GM18517 (cell line): ENCODE measurements at regions not wholly inside any gene's neighbourhood (a gene's known extent, or its start where the extent isn't known, plus 50 kb on each side); places are given as distances from the start of the nearest gene placed in this dataset.

ENCODE experiments used
- ATAC-seq: cut with Tn5 transposase; IDR thresholded peaks from one replicate; pipeline ENCODE4 v1.9.1; 2021; ENCODE audit warnings: mild to moderate bottlenecking, moderate library complexity; ENCODE audit not compliant: unreplicated experiment

DNA sequence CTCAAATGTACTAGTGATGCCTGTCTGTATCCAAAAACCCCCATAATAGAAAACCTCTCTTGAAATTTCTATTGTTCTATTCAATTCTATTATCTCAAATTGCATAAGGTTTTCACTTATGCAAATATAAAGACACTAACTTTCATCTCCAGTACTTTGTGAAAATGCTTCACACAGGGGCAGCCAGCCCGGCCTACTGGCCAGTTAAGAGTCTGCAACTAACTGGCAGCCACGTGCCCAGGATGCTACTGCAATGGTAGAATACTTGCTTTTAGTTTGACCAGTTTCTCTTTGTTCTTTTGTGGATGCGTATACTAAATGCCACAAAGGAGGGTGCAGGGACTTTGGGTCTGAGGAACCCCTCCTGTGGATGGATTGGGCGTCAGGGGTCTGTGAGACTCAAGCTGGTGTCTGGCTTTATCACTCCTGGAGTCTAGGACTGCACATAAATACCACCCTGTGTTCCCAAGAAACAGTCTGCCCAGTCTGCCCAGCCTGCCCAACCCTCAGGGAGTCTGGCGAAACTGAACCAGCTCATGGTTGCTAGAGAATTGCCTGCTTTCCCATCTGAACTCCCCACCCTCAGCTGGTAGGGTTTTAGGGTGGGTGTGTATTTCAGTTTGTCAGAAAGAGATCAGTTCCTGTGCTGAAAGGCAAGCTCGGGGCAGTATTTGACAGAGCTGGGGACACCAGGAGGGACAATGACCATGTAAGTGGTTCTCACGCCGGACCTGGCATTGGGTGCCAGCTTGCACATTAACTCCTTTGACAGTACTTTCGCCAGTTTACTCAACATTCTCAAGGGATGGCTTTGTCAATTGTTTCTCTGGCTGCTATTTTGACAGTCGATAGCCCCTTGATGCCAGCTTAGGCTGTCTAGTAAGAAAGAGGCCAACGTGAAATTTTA, 558.2 kb upstream of the JAG1 start:
- ATAC-seq: no peak

DNA sequence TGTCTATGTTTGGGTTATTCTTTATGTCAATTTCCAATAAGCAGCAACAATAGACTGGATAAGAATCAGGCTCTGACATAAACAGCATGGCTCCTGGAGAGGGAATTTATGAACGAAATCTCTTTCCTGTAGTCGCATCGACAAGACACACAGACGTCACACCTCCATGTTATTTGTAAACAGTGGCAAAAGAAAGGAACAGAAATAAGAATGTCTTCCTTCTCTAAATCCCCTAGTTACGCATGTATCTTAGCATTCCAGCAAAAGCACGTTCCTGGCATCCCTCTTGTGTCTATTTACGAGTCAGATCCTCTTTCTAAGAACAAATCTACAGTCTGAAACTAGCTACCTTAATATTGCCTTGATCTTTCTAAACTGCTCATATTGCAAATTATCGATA, 559.1 kb upstream of the JAG1 start:
- no peak for ATAC-seq

DNA sequence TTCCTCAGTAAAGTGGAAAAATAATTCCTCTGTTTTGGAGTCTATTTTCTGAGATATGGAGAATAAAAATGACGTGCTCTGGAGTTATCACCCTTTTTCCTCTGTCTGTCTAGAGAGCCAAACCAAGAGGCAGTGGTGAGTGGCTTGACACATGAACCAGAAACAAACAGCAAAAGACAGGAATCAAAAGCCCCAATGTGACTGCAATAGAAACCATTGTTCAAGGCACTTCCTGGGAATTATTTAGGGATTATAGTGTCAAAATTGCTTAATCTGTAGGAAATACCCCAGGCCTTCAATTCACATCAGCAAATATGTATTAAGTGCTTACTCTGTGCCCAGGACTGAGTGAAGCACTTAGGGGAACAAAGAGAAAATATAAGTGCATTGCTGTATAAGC, 560.4 kb upstream of the JAG1 start:
- ATAC-seq: no peak

DNA sequence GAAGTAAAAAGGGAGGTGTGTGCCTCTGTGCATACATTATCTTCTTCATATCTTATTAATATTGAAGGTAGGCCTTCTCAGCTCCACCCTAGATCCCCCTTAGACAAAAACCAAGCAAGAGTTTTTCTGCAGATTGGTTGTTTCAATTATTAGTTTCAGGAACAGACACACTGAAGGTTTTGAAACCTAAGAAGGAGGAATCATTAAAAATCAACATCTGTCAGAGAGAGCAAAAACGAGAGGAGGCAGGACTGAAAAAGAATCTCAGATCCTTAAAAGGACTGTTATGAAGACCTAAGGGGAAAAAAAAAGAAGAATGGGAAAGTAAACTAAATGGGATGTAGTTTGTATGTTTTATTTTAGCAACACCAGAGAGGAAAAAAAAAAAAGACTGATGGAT, 560.8 kb upstream of the JAG1 start:
- peak; percentile 41 for ATAC-seq

DNA sequence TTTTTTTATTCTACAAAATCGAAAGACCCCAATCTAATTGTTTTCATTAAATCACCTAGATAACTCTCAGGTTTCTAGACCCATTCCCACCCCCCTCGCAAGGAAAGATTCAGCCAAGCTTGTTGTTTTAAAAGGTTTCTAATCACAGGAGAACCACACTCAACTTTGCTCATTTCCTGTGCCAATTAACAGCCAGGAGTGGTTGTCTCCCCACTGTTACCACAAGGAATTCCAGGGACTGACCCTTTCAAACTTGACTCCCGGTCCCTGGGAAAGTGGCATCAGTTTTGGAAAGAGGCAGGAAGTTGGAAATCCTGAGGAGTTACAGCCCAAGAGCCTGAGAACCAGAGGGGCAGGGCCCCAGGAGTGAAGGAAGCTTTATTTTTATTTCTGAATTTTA, 561.3 kb upstream of the JAG1 start:
- ATAC-seq: no peak

DNA sequence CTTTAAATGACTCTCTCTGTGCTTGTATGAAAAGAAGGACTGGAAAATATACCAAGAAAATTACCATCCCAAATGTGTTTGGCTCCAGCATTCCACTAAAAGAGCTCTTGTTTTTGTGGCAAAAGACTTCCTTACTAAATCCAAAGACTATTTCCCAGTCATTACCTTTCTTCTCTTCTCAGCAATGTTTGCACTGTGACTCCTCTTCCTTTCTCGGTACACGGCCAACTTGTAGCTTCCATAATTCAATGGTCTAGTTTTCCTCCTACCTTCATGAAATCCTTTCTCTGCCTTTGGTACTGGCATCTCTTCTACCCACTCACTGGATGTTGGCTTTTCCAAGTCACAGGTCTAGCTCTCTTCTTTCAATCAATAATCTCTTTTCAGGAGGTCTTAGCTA, 568.5 kb upstream of the JAG1 start:
- no peak for ATAC-seq

DNA sequence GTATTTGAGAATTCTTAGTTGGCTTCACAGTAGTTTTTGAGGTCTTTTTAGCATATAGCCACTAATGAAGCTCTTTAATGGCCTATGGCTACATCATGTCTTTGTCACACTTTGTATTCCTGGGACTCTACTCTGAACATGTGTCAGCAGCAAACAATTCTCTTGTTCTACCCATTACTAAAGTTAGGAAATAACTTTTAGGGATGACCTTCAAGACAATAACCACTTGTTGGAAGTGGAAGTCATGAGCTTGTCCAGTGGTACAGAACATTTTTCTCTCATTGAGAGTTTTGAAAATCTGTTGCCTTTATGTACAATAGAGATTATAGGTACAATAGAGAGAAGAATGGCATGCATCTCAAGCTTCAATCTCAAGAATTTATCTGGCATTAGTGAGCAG, 571.6 kb upstream of the JAG1 start:
- ATAC-seq: no peak

DNA sequence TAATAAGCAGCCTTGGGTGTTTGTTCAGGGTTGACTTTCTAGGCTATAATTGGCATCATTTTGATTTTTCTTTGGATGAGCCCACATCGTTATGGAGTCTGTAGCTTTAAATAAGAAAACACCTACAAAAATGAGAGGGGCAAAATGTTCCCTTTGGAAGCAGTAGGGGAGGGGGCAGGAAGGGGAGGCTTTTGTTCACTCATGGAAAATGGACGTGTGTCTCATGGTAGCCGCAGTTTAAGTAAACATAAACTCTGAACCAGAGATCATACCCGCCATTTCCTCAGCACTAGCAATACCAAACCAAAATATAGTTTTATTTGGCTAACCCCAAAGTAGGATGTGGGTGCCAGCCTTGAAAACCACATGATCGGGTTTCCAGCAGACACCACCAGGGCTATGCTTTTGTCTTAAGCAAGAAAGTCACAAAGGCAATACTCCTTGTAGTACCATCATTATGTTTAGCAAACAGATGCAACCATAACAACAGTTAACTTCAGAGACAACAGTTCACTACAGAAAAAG, 572.5 kb upstream of the JAG1 start:
- no peak for ATAC-seq

DNA sequence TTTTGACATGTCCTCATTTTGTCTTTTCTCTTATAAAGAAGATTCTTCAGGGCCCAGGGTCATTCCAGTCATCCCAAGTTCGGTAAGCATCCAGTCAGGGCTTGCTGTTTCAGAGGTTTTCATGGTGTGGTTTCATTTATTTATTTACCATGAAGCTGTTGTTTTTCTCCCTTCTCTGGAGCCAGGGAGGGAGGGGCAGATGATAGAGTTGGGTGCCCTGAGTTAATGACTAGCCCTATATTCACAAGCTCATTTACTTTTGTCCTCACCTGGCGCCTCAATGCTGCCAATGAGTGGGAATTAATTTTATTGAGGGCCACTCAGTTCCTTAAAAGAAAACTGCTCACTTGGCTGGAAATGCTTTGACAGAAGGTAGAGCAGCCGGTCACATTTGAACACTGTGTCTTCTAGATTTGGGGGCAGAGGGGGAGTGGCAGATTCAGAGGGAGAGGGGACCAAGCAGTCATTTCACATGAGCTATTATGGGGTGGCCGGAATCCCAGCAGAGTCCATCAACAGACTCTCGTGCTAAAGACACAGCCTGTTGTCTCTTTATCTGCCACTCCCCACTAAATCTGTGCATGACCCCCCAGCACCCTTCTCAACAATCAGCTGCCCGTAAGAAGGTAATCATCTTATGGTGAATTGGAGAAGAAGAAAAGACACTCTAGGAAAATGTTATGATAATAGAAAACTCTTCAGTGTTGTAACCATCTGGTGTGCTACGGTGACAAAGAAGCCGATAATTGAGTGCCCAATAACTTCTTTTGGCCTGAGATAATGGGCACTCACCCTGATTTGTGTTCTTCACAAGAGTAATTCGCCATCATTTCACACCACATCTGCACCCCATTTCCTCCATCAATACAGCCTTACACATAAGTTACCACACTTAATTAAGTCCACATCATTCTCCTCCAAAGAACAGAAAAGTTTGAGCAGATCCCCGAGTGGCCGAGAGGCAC, 573.5 kb upstream of the JAG1 start:
- ATAC-seq: no peak

DNA sequence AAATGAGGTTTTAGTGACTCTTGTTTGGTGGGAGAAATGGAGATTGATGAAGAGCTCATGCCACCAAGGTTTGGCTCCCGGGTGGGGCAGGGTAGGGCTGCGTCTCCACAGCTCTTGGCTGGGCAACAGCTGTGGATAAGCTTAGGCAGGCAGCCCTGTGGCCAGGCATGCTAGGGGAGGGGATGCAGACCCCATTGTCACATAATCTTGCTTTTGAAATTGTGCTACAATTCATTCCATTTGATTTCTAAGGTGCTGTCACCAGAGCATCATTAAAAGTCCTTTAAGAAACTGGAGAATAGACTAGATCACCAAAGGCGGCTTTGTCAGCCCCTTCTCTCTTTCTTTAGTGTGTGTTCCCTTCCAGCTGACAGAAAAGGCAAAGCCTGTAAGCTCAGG, 574.2 kb upstream of the JAG1 start:
- no peak for ATAC-seq

DNA sequence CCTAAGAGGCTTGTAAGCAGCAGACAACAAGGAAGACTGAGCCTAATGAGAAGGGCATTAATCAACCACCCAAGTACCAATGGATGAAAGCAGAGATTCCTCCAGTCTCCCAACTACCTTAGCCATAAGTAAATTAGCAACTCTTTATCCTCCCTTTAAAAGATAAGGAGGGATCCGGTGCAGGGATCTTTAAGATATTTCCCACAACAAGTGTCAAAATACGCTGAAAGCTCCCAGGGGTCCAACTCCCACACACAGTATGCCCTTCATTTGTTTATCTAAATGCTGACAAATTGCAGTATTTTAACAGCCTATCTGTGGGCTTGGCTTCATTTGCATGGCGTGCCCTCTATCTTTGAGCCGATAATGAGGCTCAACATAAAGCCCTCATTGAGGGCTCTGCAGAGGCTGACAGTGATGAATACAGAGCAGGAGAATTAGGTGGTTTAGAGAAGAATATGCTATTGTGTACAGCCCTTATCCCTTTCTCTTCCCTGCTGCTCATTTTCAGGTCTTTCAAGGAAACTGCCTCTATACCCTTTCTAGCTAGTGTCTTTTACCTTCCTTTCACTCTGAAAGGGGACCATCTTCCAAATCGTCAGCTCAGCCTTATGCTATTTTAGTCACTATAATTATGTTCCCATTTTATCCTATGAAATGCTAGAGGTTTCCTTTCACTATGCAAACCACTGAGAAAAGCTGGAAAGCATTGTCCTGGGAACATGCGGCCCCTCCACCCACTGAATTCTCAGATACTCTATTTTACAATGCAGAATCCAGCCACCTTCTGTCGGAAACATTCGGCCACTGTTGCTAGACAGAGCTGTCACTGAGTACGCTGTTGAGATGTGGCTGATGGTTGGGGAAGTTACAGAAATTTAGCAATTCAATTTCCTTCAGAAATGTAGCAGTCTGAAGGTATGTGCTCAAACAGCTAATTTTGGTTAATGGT, 575.2 kb upstream of the JAG1 start:
- no peak for ATAC-seq

DNA sequence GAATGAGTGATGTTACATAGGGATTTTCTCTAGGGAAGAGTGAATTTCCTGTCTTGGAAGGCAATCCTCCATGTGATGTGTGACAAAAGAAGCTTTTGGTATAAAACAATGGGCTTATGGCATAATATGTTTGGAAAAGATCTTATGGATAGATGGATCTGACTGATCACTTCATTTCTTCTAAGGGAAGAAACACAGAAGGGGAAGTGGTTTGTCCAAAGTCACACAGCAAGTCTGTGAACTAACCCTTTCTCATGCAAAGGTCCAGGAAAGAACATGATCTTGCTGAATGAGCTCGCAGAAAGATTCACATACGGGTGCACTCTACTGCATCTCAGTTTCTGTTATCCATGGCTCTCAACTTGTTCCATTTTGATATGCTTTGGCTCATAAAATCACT, 575.9 kb upstream of the JAG1 start:
- ATAC-seq: no peak

DNA sequence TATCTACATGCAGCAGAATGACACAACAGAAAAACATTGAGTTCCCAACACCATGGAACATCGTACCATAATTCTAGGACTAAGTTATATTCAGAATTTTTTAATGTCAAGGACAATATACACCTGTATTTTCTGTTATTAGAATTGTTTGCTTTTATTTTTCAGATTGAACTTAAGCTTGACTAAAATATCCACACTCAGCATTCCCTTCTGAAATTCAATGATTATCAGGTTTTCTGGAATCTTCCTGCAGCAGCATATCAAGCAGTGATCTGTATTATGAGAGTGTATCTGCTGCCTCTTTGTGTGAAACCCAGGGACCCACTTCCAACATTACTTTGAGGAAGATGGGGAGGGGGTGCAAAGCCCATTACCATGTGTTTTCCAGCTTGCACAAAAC, 578.6 kb upstream of the JAG1 start:
- no peak for ATAC-seq

DNA sequence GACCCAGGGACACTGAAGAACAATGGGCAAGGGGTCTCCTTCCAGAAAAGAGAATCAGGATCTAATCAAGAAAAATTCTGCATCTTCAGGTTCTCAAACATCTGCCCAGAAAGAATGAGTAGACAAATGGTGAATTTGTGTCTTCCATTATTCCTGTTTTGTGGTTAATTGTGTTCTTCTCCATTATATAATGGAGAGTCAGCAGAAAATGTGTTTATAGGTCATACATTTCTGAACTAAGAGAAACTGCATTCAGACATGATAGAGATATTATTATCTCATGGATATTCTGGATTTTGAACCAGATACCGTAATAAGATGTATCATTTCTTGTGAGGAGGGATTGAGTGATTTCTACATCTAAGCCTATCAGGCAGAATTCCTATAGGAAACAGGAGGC, 581.7 kb upstream of the JAG1 start:
- no peak for ATAC-seq

DNA sequence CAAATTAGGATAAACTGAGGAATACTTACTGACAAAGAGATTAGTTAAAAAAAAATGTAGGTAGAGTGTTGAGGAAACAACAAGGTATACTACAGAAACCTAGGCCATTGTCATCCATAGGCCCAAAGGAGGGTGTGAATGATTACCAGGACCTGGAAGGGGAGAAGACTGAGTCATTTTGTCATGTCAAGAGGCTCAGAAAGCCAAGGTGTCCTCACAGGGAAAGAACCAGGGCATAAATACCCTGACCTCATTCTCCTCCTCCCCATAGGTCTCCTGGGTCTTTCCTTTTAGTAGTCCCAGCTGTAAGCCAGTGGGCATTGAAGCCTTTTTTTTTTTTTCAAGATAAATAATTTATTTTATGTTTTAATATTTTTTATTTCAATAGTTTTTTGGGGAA, 582.1 kb upstream of the JAG1 start:
- ATAC-seq: no peak

DNA sequence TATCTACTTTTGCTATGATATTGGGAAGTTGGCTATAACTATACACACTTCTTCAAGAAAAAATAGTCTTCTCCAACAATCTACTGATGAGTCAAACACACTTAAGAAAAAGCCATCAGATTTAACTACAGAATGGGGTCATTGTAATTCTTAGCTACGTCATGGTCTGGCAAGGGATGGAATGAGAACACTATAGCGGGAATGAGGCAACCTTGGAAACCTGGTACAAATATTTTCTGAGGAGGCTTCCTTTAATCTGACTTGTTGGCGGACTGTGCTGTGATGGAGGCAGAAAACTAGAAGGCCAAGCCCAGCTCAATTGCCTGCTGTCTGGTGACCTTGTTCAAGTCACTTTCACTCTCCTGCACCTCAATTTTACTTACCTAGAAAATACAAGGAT, 586.8 kb upstream of the JAG1 start:
- ATAC-seq: no peak

DNA sequence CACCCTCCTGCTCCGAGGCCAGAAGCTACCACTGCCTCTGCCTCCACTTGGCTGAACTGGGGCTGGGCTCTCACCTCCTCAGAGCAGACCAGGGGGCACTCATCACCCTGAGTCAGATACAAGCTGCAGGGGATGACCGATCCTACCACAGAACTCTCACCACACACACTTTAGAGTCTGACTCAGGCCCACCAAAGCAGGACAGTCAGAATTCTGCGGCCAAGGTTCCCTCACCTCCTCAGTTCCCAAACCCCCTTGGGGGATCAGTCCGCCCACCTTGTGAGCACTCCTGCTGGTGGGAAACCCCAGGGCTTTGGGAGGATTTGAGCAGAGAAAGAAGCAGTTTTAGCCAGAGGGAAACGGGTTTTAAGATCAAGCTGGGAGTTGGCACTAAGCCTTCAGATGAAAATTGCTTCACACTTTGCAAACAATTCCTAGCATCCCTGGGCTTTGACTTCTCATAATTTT, 587.8 kb upstream of the JAG1 start:
- no peak for ATAC-seq

DNA sequence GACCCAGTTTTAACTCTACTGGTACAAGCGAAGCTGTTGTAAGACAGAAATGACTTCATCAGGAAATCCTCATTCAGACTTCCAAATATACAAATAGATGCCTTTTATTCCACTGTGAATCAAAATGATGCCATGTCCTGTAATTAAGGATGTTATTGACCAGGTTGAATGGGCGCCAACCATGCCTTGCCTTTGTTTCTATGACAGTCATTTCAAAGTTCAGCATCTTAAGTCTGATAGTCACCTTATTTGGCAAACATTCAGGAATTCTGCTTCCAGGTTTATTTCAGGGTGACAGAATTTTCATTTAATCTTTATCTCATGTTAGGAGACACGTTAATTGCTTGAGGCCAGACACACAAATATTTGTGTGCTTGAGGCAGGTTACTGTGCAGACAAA, 592.8 kb upstream of the JAG1 start:
- no peak for ATAC-seq

DNA sequence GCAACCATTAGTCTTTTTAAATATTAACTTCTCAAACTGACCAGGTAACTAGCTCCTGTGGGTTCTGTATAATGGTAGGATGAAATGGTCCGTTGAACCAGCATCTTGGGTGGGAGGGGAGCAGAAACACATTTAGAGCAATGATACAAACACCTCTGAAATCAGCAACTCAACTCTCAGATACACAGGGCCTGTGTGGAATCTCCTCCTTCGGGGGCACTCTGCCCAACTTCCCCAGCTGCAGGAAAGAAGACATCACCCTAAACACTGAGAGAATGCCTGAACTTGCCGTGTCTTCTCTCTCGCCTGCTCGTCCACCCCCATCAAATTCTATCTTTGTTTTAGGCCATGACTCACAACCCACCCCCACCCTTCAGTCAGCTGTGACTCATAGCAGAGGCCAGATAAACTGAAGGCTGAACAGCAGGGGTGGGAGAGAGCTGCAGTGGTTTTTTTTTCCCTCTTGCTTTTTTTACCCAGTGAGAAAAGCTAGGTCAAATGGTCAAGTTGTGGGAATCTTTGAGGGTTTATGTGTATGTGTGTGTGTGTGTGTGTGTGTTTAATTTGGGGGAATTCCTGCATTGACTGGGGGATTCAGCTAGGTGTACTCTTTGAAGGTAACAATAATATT, 593.4 kb upstream of the JAG1 start:
- no peak for ATAC-seq

DNA sequence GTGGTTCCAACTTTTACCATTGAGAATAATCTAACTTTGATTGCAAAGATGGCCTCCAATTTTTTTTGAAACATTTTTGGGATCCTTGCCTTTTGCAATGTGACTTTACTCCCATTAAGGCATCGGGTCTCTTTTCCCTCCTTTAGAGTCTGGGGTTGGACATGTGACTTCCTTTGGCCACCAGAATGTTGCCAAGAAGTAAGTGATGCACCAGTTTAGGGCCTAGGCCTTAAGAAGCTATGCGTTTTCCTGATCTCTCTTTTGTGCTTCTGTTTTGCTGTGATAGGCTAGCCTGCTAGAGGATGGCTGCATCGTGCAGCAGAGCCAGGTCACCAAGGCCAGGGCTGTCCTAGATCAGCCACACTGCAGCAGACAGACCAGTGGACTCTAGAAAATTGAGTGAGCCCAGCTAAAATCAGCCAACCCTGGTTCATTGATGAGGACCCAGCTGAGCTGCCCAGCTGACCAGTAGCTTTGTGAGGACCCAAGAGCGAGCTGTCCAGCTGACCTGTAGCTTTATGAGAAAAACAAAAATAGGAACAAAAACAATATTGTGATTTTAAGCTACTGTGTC, 594.0 kb upstream of the JAG1 start:
- ATAC-seq: no peak
